IMR-90 (cell line): ENCODE measurements at regions not wholly inside any gene's neighbourhood (a gene's known extent, or its start where the extent isn't known, plus 50 kb on each side); places are given as distances from the start of the nearest gene placed in this dataset.

Experiments used
- ATAC-seq: fragments of 200-7000 bp; cut with Tn5 transposase; 2 replicates; pipeline ENCODE4 v1.9.1; 2020; ENCODE audit warnings: low read depth, mild to moderate bottlenecking, moderate library complexity
- BruUV-seq: library from RNA; stranded (reverse); fragments of 400-500 nt; replicated peaks from 2 replicates; lab custom pipeline; 2021; lab: Mats Ljungman, UMichigan
- CTCF ChIA-PET: fragments of 300-600 bp; formaldehyde crosslinking; extraction: SDS; loops from one replicate; lab custom pipeline; 2021; ENCODE audit warnings: antibody characterized with exemption; lab: Yijun Ruan, JAX
- POLR2A ChIA-PET: fragments of 300-600 bp; sonication (Branson Sonifier 250); formaldehyde crosslinking; loops from one replicate; lab custom pipeline; 2022; ENCODE audit warnings: antibody characterized with exemption; ENCODE audit not compliant: unreplicated experiment; lab: Charles Lee
- DNase-seq: peaks from one replicate; pipeline ENCODE4 v3.0.0; 2013
- H2AFZ ChIP-seq: replicated peaks from 2 replicates; pipeline ENCODE3; 2013; ENCODE audit warnings: low read length, mild to moderate bottlenecking; ENCODE audit not compliant: poor library complexity
- H2AK5ac ChIP-seq: 2 replicates; pipeline ENCODE4 v1.6.1; 2013; ENCODE audit warnings: low read depth, low read length, inconsistent platforms
- H2AK9ac ChIP-seq: replicated peaks from 2 replicates; pipeline ENCODE3; 2013; ENCODE audit warnings: mild to moderate bottlenecking, low read depth, low read length, moderate library complexity; ENCODE audit not compliant: poor library complexity
- H2BK120ac ChIP-seq: 2 replicates; pipeline ENCODE4 v1.6.1; 2013; ENCODE audit warnings: low read depth, low read length, inconsistent platforms
- H2BK15ac ChIP-seq: 3 replicates; pipeline ENCODE4 v1.6.1; 2013; ENCODE audit warnings: low read depth, low read length, inconsistent platforms
- H2BK20ac ChIP-seq: 2 replicates; pipeline ENCODE4 v1.6.1; 2013; ENCODE audit warnings: low read depth, mild to moderate bottlenecking, inconsistent platforms, low read length, moderate library complexity
- H2BK5ac ChIP-seq: 2 replicates; pipeline ENCODE4 v1.6.1; 2013; ENCODE audit warnings: mild to moderate bottlenecking, low read depth, low read length, inconsistent platforms; ENCODE audit not compliant: poor library complexity, severe bottlenecking
- H3K14ac ChIP-seq: replicated peaks from 2 replicates; pipeline ENCODE4 v1.6.1; 2013; ENCODE audit warnings: low read depth, low read length, inconsistent platforms
- H3K18ac ChIP-seq: 2 replicates; pipeline ENCODE4 v1.6.1; 2013; ENCODE audit warnings: low read depth, low read length, control low read depth
- H3K23ac ChIP-seq: 2 replicates; pipeline ENCODE4 v1.6.1; 2013; ENCODE audit warnings: low read depth, low read length, inconsistent platforms
- H3K27ac ChIP-seq: 2 replicates; pipeline ENCODE4 v1.5.1; 2013; ENCODE audit warnings: mild to moderate bottlenecking, control low read depth, low read length; ENCODE audit not compliant: insufficient read depth
- H3K27me3 ChIP-seq: 2 replicates; pipeline ENCODE4 v1.6.1; 2013; ENCODE audit warnings: low read length; ENCODE audit not compliant: control insufficient read depth, insufficient read depth
- H3K36me3 ChIP-seq: 2 replicates; pipeline ENCODE4 v1.6.1; 2013; ENCODE audit warnings: low read length, mixed read lengths; ENCODE audit not compliant: control insufficient read depth, insufficient read depth
- H3K4ac ChIP-seq: 2 replicates; pipeline ENCODE4 v1.6.1; 2013; ENCODE audit warnings: low read depth, low read length, inconsistent platforms
- H3K4me1 ChIP-seq: 2 replicates; pipeline ENCODE4 v1.6.1; 2013; ENCODE audit warnings: low read length, mixed read lengths; ENCODE audit not compliant: control insufficient read depth, insufficient read depth
- H3K4me2 ChIP-seq: 2 replicates; pipeline ENCODE4 v1.6.1; 2013; ENCODE audit warnings: low read depth, mild to moderate bottlenecking, control low read depth, low read length, moderate library complexity
- H3K4me3 ChIP-seq: 2 replicates; pipeline ENCODE4 v1.5.1; 2013; ENCODE audit warnings: low read depth, mild to moderate bottlenecking, control low read depth, low read length, moderate library complexity; ENCODE audit not compliant: insufficient read depth
- H3K56ac ChIP-seq: 2 replicates; pipeline ENCODE4 v1.6.1; 2013; ENCODE audit warnings: low read length, inconsistent platforms; ENCODE audit not compliant: insufficient read depth; ENCODE audit errors: extremely low read depth
- H3K79me1 ChIP-seq, 2 experiments: 2 replicates each; pipeline ENCODE4 v1.6.1; 2013; ENCODE audit warnings: low read length in 2 of 2, inconsistent platforms in 1 of 2, low read depth in 1 of 2
- H3K9ac ChIP-seq: 2 replicates; pipeline ENCODE4 v1.6.1; 2013; ENCODE audit warnings: low read depth, low read length, control low read depth
- H3K9me1 ChIP-seq: 2 replicates; pipeline ENCODE4 v1.6.1; 2013; ENCODE audit warnings: low read length, inconsistent platforms; ENCODE audit not compliant: insufficient read depth
- H3K9me3 ChIP-seq: 2 replicates; pipeline ENCODE4 v1.6.1; 2013; ENCODE audit warnings: low read length; ENCODE audit not compliant: control insufficient read depth, insufficient read depth
- H4K20me1 ChIP-seq: 2 replicates; pipeline ENCODE4 v1.6.1; 2013; ENCODE audit warnings: low read length, inconsistent platforms; ENCODE audit not compliant: insufficient read depth
- H4K5ac ChIP-seq: 2 replicates; pipeline ENCODE4 v1.6.1; 2013; ENCODE audit warnings: mild to moderate bottlenecking, low read depth, low read length, control low read depth
- H4K8ac ChIP-seq, 2 experiments: 2 replicates each; pipeline ENCODE4 v1.6.1; 2013; ENCODE audit warnings: low read depth in 2 of 2, low read length in 2 of 2, control low read depth in 1 of 2, inconsistent platforms in 1 of 2
- H4K91ac ChIP-seq: 2 replicates; pipeline ENCODE4 v1.6.1; 2013; ENCODE audit warnings: low read depth, low read length, inconsistent platforms; ENCODE audit not compliant: insufficient read depth
- BHLHE40 ChIP-seq: fragments of 150-350 bp; IDR thresholded peaks from 2 replicates; pipeline ENCODE4 v1.6.1; 2016; ENCODE audit warnings: mild to moderate bottlenecking, low read depth, low read length
- CEBPB ChIP-seq: IDR thresholded peaks from 2 replicates; pipeline ENCODE4 v1.6.1; 2012; ENCODE audit warnings: low read depth, low read length, improper control_type of control experiment
- CHD1 ChIP-seq: IDR thresholded peaks from 2 replicates; pipeline ENCODE4 v1.6.1; 2012; ENCODE audit warnings: low read depth, low read length, improper control_type of control experiment
- FOS ChIP-seq: fragments of 150-350 bp; IDR thresholded peaks from 2 replicates; pipeline ENCODE4 v1.6.1; 2016; ENCODE audit warnings: low read depth, low read length
- MAFK ChIP-seq: IDR thresholded peaks from 2 replicates; pipeline ENCODE4 v1.6.1; 2012; ENCODE audit warnings: low read depth, low read length, improper control_type of control experiment
- MAZ ChIP-seq: IDR thresholded peaks from 2 replicates; pipeline ENCODE4 v1.6.1; 2012; ENCODE audit warnings: low read depth, mild to moderate bottlenecking, low read length, improper control_type of control experiment, moderate library complexity, borderline replicate concordance
- MXI1 ChIP-seq: IDR thresholded peaks from 2 replicates; pipeline ENCODE4 v1.6.1; 2012; ENCODE audit warnings: low read depth, mild to moderate bottlenecking, low read length, moderate library complexity, borderline replicate concordance
- NFE2L2 ChIP-seq: fragments of 150-350 bp; IDR thresholded peaks from 2 replicates; pipeline ENCODE4 v1.6.1; 2016; ENCODE audit warnings: low read depth, mild to moderate bottlenecking, low read length
- POLR2A ChIP-seq: IDR thresholded peaks from 2 replicates; pipeline ENCODE4 v1.6.1; 2012; ENCODE audit warnings: mild to moderate bottlenecking, low read depth, low read length
- RAD21 ChIP-seq: IDR thresholded peaks from 2 replicates; pipeline ENCODE4 v1.6.1; 2012; ENCODE audit warnings: low read length, improper control_type of control experiment
- RCOR1 ChIP-seq: IDR thresholded peaks from 2 replicates; pipeline ENCODE4 v1.6.1; 2012; ENCODE audit warnings: mild to moderate bottlenecking, low read length, improper control_type of control experiment; ENCODE audit not compliant: insufficient replicate concordance
- RFX5 ChIP-seq: IDR thresholded peaks from 2 replicates; pipeline ENCODE4 v1.8.0; 2012; ENCODE audit warnings: low read depth, mild to moderate bottlenecking, low read length, moderate library complexity
- SMC3 ChIP-seq: fragments of 150-350 bp; IDR thresholded peaks from 2 replicates; pipeline ENCODE4 v1.6.1; 2016; ENCODE audit warnings: low read depth, mild to moderate bottlenecking, antibody characterized with exemption, low read length, moderate library complexity
- WGBS, 2 experiments: methylation state at CpG; one replicate each; pipeline versions ENCODE4 v1.1.5 to v1.1.7; 2013; ENCODE audit warnings: missing lambda C conversion rate in 2 of 2; ENCODE audit not compliant: insufficient read length in 1 of 2; ENCODE audit errors: extremely low coverage in 2 of 2; 5-methylcytosine and 5-hydroxymethylcytosine counted together
- dilution Hi-C: fragments of 300-500 bp; cut with HindIII; formaldehyde crosslinking; loops from one replicate; pipeline ENCODE4 v1.14.3; 2018; ENCODE audit warnings: low sequenced_read_pairs; ENCODE audit not compliant: unreplicated experiment
- in situ Hi-C: fragments of 300-500 bp; cut with MboI; formaldehyde crosslinking; loops from 3 replicates; pipeline ENCODE4 v1.14.3; 2019; ENCODE audit warnings: low sequenced_read_pairs, inconsistent platforms, mixed read lengths
- intact Hi-C: fragments of 100-400 bp; cut with micrococcal nuclease; formaldehyde crosslinking; loops from 2 replicates; pipeline ENCODE4 v1.10.0; 2022
- TF ChIP-seq, protein P1 (sequence below): fragments of 150-350 bp; IDR thresholded peaks from 2 replicates; pipeline ENCODE4 v1.6.1; 2017; ENCODE audit warnings: mild to moderate bottlenecking, antibody characterized with exemption, low read length, low read depth
- TF ChIP-seq, protein P2 (sequence below): fragments of 150-350 bp; IDR thresholded peaks from 2 replicates; pipeline ENCODE4 v1.6.1; 2016; ENCODE audit warnings: low read depth, mild to moderate bottlenecking, low read length, moderate library complexity, borderline replicate concordance
- TF ChIP-seq, protein P3 (sequence below): conservative IDR thresholded peaks from 2 replicates; pipeline ENCODE4 v1.5.1; 2012; ENCODE audit warnings: mild to moderate bottlenecking, low read depth, low read length, improper control_type of control experiment

DNA sequence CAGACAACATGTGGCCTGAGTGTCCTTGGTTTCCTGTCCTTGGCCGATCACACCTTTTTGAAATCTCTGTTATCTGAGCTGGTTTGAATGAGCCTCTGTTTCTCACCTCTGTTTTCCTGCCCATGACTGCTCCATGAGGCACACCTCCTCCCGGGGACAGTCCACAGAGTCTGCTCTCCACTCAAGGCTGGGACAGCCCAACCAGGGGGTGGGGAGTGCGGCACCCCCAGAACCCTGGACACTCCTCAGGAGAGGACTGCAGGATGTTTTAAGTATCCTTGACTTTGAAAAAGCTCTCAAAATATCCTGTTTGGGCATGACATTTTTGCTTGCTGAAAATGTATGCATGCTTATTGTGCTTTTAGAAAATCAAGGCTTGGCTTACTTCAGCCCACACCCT lies 333.0 kb upstream of the N4BP1 start:
- H3K9ac ChIP-seq, result no peak overlapping the region
- H4K8ac ChIP-seq, result no peak overlapping the region
- no peak overlapping the region for H3K4ac ChIP-seq
- in situ Hi-C loops, result no loop called here
- no peak overlapping the region for H3K18ac ChIP-seq
- no CpG with 5 or more reads among the region's 3 CpGs for WGBS, 2 experiments
- DNase-seq (no peak), ATAC-seq (no peak)
- no peak overlapping the region for H3K4me2 ChIP-seq
- intact Hi-C loops, result no loop called here
- H3K9me3 ChIP-seq, result no peaks in the 10 kb centered on the region
- no peak overlapping the region for H2BK5ac ChIP-seq
- H3K9me1 ChIP-seq, result no peaks in the 10 kb centered on the region
- H4K5ac ChIP-seq, result no peak overlapping the region
- no peak overlapping the region for H3K4me3 ChIP-seq
- no peak overlapping the region for H2BK20ac ChIP-seq
- no peak overlapping the region for H2AK9ac ChIP-seq
- BruUV-seq, result no TSS peak
- H3K23ac ChIP-seq, result no peak overlapping the region
- ChIA-PET CTCF (interaction anchor here (0.9 kb wide), 1 partner anchor 15 kb away, joined by 3 read pairs; no protein-coding TSS in a partner anchor), POLR2A (no interaction called here)
- no peak overlapping the region for H2BK15ac ChIP-seq
- no peaks in the 10 kb centered on the region for H3K4me1 ChIP-seq
- H2BK120ac ChIP-seq, result no peak overlapping the region
- no peak overlapping the region for H3K14ac ChIP-seq
- no peaks in the 10 kb centered on the region for H4K20me1 ChIP-seq
- H3K27ac ChIP-seq, result no peak overlapping the region
- dilution Hi-C loops, result no loop called here
- H2AFZ ChIP-seq, result no peak overlapping the region
- no peak overlapping the region for H2AK5ac ChIP-seq
- no peaks in the 10 kb centered on the region for H3K36me3 ChIP-seq
- no peaks in the 10 kb centered on the region for H3K79me1 ChIP-seq
- no peak overlapping the region for H3K56ac ChIP-seq
- H4K91ac ChIP-seq, result no peak overlapping the region
- TF ChIP-seq RFX5, result no peak
- no peak for TF ChIP-seq MAZ
- TF ChIP-seq RCOR1, result no peak
- TF ChIP-seq, protein P1, sequence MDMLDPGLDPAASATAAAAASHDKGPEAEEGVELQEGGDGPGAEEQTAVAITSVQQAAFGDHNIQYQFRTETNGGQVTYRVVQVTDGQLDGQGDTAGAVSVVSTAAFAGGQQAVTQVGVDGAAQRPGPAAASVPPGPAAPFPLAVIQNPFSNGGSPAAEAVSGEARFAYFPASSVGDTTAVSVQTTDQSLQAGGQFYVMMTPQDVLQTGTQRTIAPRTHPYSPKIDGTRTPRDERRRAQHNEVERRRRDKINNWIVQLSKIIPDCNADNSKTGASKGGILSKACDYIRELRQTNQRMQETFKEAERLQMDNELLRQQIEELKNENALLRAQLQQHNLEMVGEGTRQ, result no peak
- no peak for TF ChIP-seq RAD21
- no peak for TF ChIP-seq NFE2L2
- TF ChIP-seq MXI1, result no peak
- TF ChIP-seq POLR2A, result no peak
- TF ChIP-seq, protein P2, sequence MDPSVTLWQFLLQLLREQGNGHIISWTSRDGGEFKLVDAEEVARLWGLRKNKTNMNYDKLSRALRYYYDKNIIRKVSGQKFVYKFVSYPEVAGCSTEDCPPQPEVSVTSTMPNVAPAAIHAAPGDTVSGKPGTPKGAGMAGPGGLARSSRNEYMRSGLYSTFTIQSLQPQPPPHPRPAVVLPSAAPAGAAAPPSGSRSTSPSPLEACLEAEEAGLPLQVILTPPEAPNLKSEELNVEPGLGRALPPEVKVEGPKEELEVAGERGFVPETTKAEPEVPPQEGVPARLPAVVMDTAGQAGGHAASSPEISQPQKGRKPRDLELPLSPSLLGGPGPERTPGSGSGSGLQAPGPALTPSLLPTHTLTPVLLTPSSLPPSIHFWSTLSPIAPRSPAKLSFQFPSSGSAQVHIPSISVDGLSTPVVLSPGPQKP, result no peak
- TF ChIP-seq, protein P3, sequence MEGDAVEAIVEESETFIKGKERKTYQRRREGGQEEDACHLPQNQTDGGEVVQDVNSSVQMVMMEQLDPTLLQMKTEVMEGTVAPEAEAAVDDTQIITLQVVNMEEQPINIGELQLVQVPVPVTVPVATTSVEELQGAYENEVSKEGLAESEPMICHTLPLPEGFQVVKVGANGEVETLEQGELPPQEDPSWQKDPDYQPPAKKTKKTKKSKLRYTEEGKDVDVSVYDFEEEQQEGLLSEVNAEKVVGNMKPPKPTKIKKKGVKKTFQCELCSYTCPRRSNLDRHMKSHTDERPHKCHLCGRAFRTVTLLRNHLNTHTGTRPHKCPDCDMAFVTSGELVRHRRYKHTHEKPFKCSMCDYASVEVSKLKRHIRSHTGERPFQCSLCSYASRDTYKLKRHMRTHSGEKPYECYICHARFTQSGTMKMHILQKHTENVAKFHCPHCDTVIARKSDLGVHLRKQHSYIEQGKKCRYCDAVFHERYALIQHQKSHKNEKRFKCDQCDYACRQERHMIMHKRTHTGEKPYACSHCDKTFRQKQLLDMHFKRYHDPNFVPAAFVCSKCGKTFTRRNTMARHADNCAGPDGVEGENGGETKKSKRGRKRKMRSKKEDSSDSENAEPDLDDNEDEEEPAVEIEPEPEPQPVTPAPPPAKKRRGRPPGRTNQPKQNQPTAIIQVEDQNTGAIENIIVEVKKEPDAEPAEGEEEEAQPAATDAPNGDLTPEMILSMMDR, result no peak
- TF ChIP-seq BHLHE40, result no peak
- no peak for TF ChIP-seq SMC3
- TF ChIP-seq CEBPB, result no peak
- TF ChIP-seq MAFK, result no peak
- TF ChIP-seq CHD1, result no peak
- no peak for TF ChIP-seq FOS
- H3K27me3 ChIP-seq, result peaks cover 30% of the 10 kb centered on the region
